HG03354 (cell line): ENCODE measurements at regions not wholly inside any gene's neighbourhood (a gene's known extent, or its start where the extent isn't known, plus 50 kb on each side); places are given as distances from the start of the nearest gene placed in this dataset.
"Not testable (repeated sequence)": the region's sequence is repeated elsewhere in the genome, so short reads cannot be mapped to it uniquely, and the experiment has no call there.

Experiments used
- ATAC-seq: cut with Tn5 transposase; IDR thresholded peaks from one replicate; pipeline ENCODE4 v1.9.1; 2021; ENCODE audit warnings: mild to moderate bottlenecking; ENCODE audit not compliant: unreplicated experiment, poor library complexity, severe bottlenecking

GRCh38 chr6:90890683-90891330, 303.9 kb upstream of the MAP3K7 start:
- ATAC-seq: no peak

GRCh38 chr6:90887764-90888163, 300.9 kb upstream of the MAP3K7 start:
- ATAC-seq: no peak

- ATAC-seq: no peak
Observed at GRCh38 chr6:90885611-90886056, 298.8 kb upstream of the MAP3K7 start.

GRCh38 chr6:90885137-90885536, 298.3 kb upstream of the MAP3K7 start:
- ATAC-seq: not testable (repeated sequence)

GRCh38 chr6:90877616-90878015, 290.7 kb upstream of the MAP3K7 start:
- ATAC-seq: no peak

GRCh38 chr6:90874931-90875330, 288.1 kb upstream of the MAP3K7 start:
- ATAC-seq: no peak

- no peak for ATAC-seq
Observed at GRCh38 chr6:90872981-90873380, 286.1 kb upstream of the MAP3K7 start.

- no peak for ATAC-seq
Observed at GRCh38 chr6:90870561-90870960, 283.7 kb upstream of the MAP3K7 start.

GRCh38 chr6:90868656-90869055, 281.8 kb upstream of the MAP3K7 start:
- ATAC-seq: no peak

- no peak for ATAC-seq
Observed at GRCh38 chr6:90868256-90868655, 281.4 kb upstream of the MAP3K7 start.

GRCh38 chr6:90865513-90865912, 278.6 kb upstream of the MAP3K7 start:
- no peak for ATAC-seq

GRCh38 chr6:90863043-90863442, 276.2 kb upstream of the MAP3K7 start:
- no peak for ATAC-seq

GRCh38 chr6:90860822-90861601, 274.1 kb upstream of the MAP3K7 start:
- no peak for ATAC-seq

GRCh38 chr6:90859612-90860011, 272.7 kb upstream of the MAP3K7 start:
- ATAC-seq: no peak

GRCh38 chr6:90859056-90859455, 272.2 kb upstream of the MAP3K7 start:
- no peak for ATAC-seq

- ATAC-seq: no peak
Observed at GRCh38 chr6:90849686-90850085, 262.8 kb upstream of the MAP3K7 start.

GRCh38 chr6:90846824-90847223, 260.0 kb upstream of the MAP3K7 start:
- ATAC-seq: no peak

GRCh38 chr6:90835596-90836212, 248.8 kb upstream of the MAP3K7 start:
- no peak for ATAC-seq

- no peak for ATAC-seq
Observed at GRCh38 chr6:90829311-90829710, 242.4 kb upstream of the MAP3K7 start.

GRCh38 chr6:90820436-90820835, 233.6 kb upstream of the MAP3K7 start:
- no peak for ATAC-seq

- no peak for ATAC-seq
Observed at GRCh38 chr6:90819483-90819882, 232.6 kb upstream of the MAP3K7 start.
